Neuronal stem cell (in vitro differentiated cells): ENCODE measurements at regions not wholly inside any gene's neighbourhood (a gene's known extent, or its start where the extent isn't known, plus 50 kb on each side); places are given as distances from the start of the nearest gene placed in this dataset.

ENCODE experiments used
- DNase-seq: peaks from one replicate; pipeline ENCODE4 v3.0.0-alpha.2; 2013; ENCODE audit warnings: low spot score
- H2AFZ ChIP-seq: one replicate; pipeline ENCODE4 v1.6.1; 2013; ENCODE audit warnings: mild to moderate bottlenecking, low read length, inconsistent platforms
- H2AK5ac ChIP-seq: 2 replicates; pipeline ENCODE4 v1.6.1; 2013; ENCODE audit warnings: low read depth, mild to moderate bottlenecking, inconsistent platforms, low read length, moderate library complexity, mixed read lengths
- H2BK120ac ChIP-seq: 2 replicates; pipeline ENCODE4 v1.6.1; 2013; ENCODE audit warnings: low read depth, mild to moderate bottlenecking, inconsistent platforms, low read length, moderate library complexity, mixed read lengths
- H2BK12ac ChIP-seq: one replicate; pipeline ENCODE4 v1.6.1; 2013; ENCODE audit warnings: low read length, inconsistent platforms
- H2BK15ac ChIP-seq: 2 replicates; pipeline ENCODE4 v1.6.1; 2013; ENCODE audit warnings: mild to moderate bottlenecking, low read length, inconsistent platforms, mixed read lengths
- H2BK5ac ChIP-seq: one replicate; pipeline ENCODE4 v1.6.1; 2013; ENCODE audit warnings: inconsistent platforms, mild to moderate bottlenecking, low read length, moderate library complexity
- H3K14ac ChIP-seq: one replicate; pipeline ENCODE4 v1.6.1; 2013; ENCODE audit warnings: low read length, inconsistent platforms
- H3K18ac ChIP-seq: 2 replicates; pipeline ENCODE4 v1.6.1; 2013; ENCODE audit warnings: low read length, inconsistent platforms
- H3K23ac ChIP-seq: 2 replicates; pipeline ENCODE4 v1.6.1; 2013; ENCODE audit warnings: low read depth, mild to moderate bottlenecking, mixed read lengths, low read length, inconsistent platforms; ENCODE audit not compliant: poor library complexity
- H3K27ac ChIP-seq: replicated peaks from 3 replicates; pipeline ENCODE4 v1.5.1; 2013; ENCODE audit warnings: low read length, inconsistent platforms
- H3K27me3 ChIP-seq, 3 experiments: 2 replicates each; pipeline ENCODE4 v1.6.1; 2013; ENCODE audit warnings: low read length in 3 of 3, mild to moderate bottlenecking in 2 of 3, inconsistent platforms in 1 of 3, low read depth in 1 of 3, mixed read lengths in 1 of 3, moderate library complexity in 1 of 3; ENCODE audit not compliant: control insufficient read depth in 3 of 3, insufficient read depth in 3 of 3
- H3K36me3 ChIP-seq, 2 donors: replicated peaks in 1 of 2; 2 replicates each; pipeline ENCODE4 v1.6.1; 2013; ENCODE audit warnings: low read length in 2 of 2; ENCODE audit not compliant: control insufficient read depth in 2 of 2, insufficient read depth in 2 of 2
- H3K4ac ChIP-seq: 2 replicates; pipeline ENCODE4 v1.6.1; 2013; ENCODE audit warnings: inconsistent platforms, mild to moderate bottlenecking, low read length, moderate library complexity
- H3K4me1 ChIP-seq, 2 donors: 1 replicate in 1 of 2; 2 replicates in 1 of 2; pipeline ENCODE4 v1.6.1; 2013; ENCODE audit warnings: low read length in 2 of 2, low read depth in 1 of 2; ENCODE audit not compliant: control insufficient read depth in 2 of 2, insufficient read depth in 1 of 2
- H3K4me2 ChIP-seq: one replicate; pipeline ENCODE4 v1.6.1; 2013; ENCODE audit warnings: mild to moderate bottlenecking, low read length, inconsistent platforms; ENCODE audit not compliant: insufficient read depth, poor library complexity, severe bottlenecking
- H3K4me3 ChIP-seq, 2 donors: 2 replicates each; pipeline ENCODE4 v1.5.1; 2013; ENCODE audit warnings: low read length in 2 of 2, mild to moderate bottlenecking in 2 of 2, inconsistent platforms in 1 of 2, moderate library complexity in 1 of 2
- H3K79me1 ChIP-seq: one replicate; pipeline ENCODE4 v1.6.1; 2013; ENCODE audit warnings: low read depth, mild to moderate bottlenecking, inconsistent platforms, low read length, moderate library complexity
- H3K9ac ChIP-seq: one replicate; pipeline ENCODE4 v1.6.1; 2013; ENCODE audit warnings: mild to moderate bottlenecking, low read depth, low read length, inconsistent platforms; ENCODE audit not compliant: poor library complexity
- H3K9me3 ChIP-seq, 2 donors: replicated peaks in 1 of 2; 2 replicates each; pipeline versions ENCODE3 to v1.6.1; 2013; ENCODE audit warnings: low read length in 2 of 2, mild to moderate bottlenecking in 2 of 2, inconsistent platforms in 1 of 2, low read depth in 1 of 2, mixed read lengths in 1 of 2, moderate library complexity in 1 of 2; ENCODE audit not compliant: control insufficient read depth in 2 of 2, insufficient read depth in 1 of 2
- H4K8ac ChIP-seq: one replicate; pipeline ENCODE4 v1.6.1; 2013; ENCODE audit warnings: low read depth, mild to moderate bottlenecking, inconsistent platforms, low read length, moderate library complexity
- H4K91ac ChIP-seq: one replicate; pipeline ENCODE4 v1.6.1; 2013; ENCODE audit warnings: low read length, low read depth, mild to moderate bottlenecking, inconsistent platforms; ENCODE audit not compliant: poor library complexity
- WGBS, 2 donors: extraction: QIAGEN DNeasy Blood & Tissue Kit; methylation state at CpG; one replicate each; pipeline ENCODE4 v1.1.7; 2013; ENCODE audit warnings: missing lambda C conversion rate in 2 of 2, mixed read lengths in 1 of 2; ENCODE audit not compliant: insufficient read length in 2 of 2, insufficient replicate concordance in 1 of 2; ENCODE audit errors: extremely low coverage in 2 of 2; 5-methylcytosine and 5-hydroxymethylcytosine counted together

DNA sequence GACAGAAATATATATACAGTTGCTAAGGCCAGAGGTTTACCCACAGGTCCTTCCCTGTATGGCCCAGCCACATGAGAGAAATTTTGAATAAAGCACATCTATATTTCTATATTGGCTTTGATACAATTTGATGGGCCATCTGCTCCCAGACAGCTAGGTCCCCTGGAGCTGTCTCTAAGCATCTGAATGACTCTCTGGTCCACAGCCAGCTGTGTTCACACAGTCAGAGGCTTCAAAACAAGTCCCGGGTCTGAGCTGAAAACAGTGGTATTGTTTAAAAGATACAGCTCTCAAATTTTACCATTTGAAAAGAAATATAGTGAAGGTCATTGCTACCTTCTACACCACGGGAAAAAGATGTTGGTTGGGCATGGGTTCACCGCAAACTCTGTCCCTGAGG, 161.1 kb downstream of the SLC35B3 start:
- Histone ChIP-seq H2BK15ac (no peak overlapping the region), H2AK5ac (no peak overlapping the region), H3K9me3 (no peaks in the 10 kb centered on the region), H3K4me3 (no peak overlapping the region), H4K91ac (no peak overlapping the region), H2BK120ac (no peak overlapping the region), H4K8ac (no peak overlapping the region), H3K79me1 (no peaks in the 10 kb centered on the region), H2BK12ac (no peak overlapping the region), H3K4me2 (no peak overlapping the region), H3K23ac (no peak overlapping the region), H3K27ac (no peak overlapping the region), H3K27me3 (no peaks in the 10 kb centered on the region), H3K4ac (no peak overlapping the region), H2AFZ (no peak overlapping the region), H3K14ac (no peak overlapping the region), H2BK5ac (no peak overlapping the region), H3K4me1 (peaks cover 0 to 11% of the 10 kb centered on the region in 2 donors), H3K9ac (no peak overlapping the region), H3K18ac (no peak overlapping the region), H3K36me3 (no peaks in the 10 kb centered on the region)
- DNase-seq = no peak
- WGBS, 2 donors = no CpG with 5 or more reads among the region's 3 CpGs

DNA sequence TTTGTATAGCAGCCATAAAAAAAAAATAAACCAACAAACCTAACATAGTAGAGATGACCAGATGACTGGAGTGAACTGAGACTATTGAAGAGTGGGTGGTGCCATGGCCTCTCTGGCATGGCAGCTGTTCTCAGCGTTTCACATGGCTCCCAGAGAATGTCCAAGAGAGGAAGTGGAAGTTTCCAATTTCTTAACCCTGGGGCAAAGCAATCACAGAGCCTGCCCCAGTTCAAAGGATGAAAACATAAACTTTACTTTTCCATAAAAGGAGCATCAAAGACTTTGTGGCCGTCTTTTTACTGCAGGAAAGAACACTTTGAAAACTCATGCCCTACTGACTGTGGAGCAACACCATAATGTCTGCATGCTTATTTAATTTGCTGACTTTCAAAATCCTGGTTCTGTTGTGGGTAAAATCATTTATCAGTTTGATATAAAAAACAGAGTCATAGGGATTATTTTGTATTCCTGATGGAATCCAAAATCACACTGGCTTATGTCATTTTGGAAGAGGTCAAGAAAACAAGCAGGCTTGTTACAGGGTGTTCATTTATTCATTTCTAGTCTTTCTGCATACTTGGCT, 165.4 kb downstream of the SLC35B3 start:
- Histone ChIP-seq H2BK120ac (no peak overlapping the region), H2BK12ac (no peak overlapping the region), H3K4ac (no peak overlapping the region), H3K18ac (no peak overlapping the region), H2BK5ac (no peak overlapping the region), H2AFZ (no peak overlapping the region), H3K79me1 (no peaks in the 10 kb centered on the region), H2AK5ac (no peak overlapping the region), H4K91ac (no peak overlapping the region), H3K14ac (no peak overlapping the region), H4K8ac (no peak overlapping the region), H3K4me2 (no peak overlapping the region), H3K4me3 (no peak overlapping the region), H3K27ac (no peak overlapping the region), H3K9me3 (no peaks in the 10 kb centered on the region), H3K23ac (no peak overlapping the region), H3K9ac (no peak overlapping the region), H3K36me3 (no peaks in the 10 kb centered on the region), H3K4me1 (no peaks in the 10 kb centered on the region), H2BK15ac (no peak overlapping the region), H3K27me3 (no peaks in the 10 kb centered on the region)
- no CpG with 5 or more reads among the region's 2 CpGs for WGBS, 2 donors
- DNase-seq = no peak

DNA sequence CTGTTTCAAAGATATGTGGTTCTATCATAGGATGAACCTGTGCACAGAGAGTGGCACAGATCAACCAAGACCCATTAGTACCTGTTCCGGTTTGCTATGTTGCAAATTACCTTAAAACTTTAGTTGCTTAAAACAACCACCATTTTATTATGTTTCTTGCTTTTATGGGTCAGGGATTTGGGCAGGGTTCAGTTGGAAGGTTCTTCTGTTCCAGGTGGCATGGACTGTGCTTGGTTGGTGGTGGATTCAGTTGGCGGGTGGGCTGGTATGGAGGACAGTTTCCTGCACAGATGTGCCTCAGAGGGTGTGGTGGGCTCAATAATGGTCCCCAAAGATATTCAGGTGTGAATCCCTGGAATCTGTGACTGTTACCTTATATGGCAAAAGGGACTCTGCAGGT, 166.3 kb downstream of the SLC35B3 start:
- WGBS, 2 donors = no CpG with 5 or more reads among the region's 2 CpGs
- no peaks in the 10 kb centered on the region for H3K4me1 ChIP-seq

DNA sequence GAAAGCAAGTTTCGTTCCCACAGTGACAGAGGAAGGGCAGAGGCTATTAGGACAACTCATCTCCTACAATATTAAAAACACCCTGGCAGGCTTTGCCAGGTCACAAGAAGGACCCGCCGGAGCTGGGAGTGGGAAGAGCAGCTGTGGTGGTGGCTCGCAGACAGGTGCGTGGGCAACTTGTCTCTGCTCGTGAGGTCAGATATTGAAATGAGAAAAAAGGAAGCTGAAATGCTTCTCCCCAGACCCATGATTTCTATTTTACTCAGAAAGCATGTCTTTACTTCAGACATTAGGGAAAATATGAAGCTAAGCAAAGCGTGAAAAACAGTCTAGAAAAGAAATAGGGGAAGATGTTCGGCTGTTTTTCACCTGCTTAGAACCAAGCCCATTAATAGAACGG, 166.3 kb upstream of the EEF1E1 start:
- WGBS, 2 donors = no CpG with 5 or more reads among the region's 9 CpGs

More for the DNA sequence above, 166.3 kb downstream of the SLC35B3 start:
- Histone ChIP-seq H3K27ac (no peak overlapping the region), H4K91ac (no peak overlapping the region), H3K9me3 (no peaks in the 10 kb centered on the region), H3K18ac (no peak overlapping the region), H3K4me3 (no peak overlapping the region), H3K36me3 (no peaks in the 10 kb centered on the region), H3K79me1 (no peaks in the 10 kb centered on the region), H3K4me2 (no peak overlapping the region), H2BK12ac (no peak overlapping the region), H3K27me3 (no peaks in the 10 kb centered on the region), H2AFZ (no peak overlapping the region), H3K23ac (no peak overlapping the region), H2AK5ac (no peak overlapping the region), H2BK5ac (no peak overlapping the region), H2BK15ac (no peak overlapping the region), H3K14ac (no peak overlapping the region), H3K4ac (no peak overlapping the region), H4K8ac (no peak overlapping the region), H2BK120ac (no peak overlapping the region), H3K9ac (no peak overlapping the region)
- DNase-seq = no peak

More for the DNA sequence above, 166.3 kb upstream of the EEF1E1 start:
- Histone ChIP-seq H3K36me3 (no peaks in the 10 kb centered on the region), H3K23ac (no peak overlapping the region), H3K9ac (no peak overlapping the region), H3K4me2 (no peak overlapping the region), H3K4ac (no peak overlapping the region), H2AK5ac (no peak overlapping the region), H3K9me3 (no peaks in the 10 kb centered on the region), H3K4me3 (no peak overlapping the region), H3K18ac (no peak overlapping the region), H3K14ac (no peak overlapping the region), H4K91ac (no peak overlapping the region), H2BK12ac (no peak overlapping the region), H2BK15ac (no peak overlapping the region), H3K27ac (no peak overlapping the region), H4K8ac (no peak overlapping the region), H3K4me1 (no peaks in the 10 kb centered on the region), H3K27me3 (no peaks in the 10 kb centered on the region), H3K79me1 (no peaks in the 10 kb centered on the region), H2BK120ac (no peak overlapping the region), H2BK5ac (no peak overlapping the region), H2AFZ (no peak overlapping the region)
- DNase-seq = no peak
